Mesothelial cell of epicardium (in vitro differentiated cells): ENCODE measurements at regions not wholly inside any gene's neighbourhood (a gene's known extent, or its start where the extent isn't known, plus 50 kb on each side); places are given as distances from the start of the nearest gene placed in this dataset.
"Not testable (repeated sequence)": the region's sequence is repeated elsewhere in the genome, so short reads cannot be mapped to it uniquely, and the experiment has no call there.

Source experiments
- DNase-seq, 2 experiments: peaks; one replicate each; pipeline ENCODE4 v3.0.0; 2021; ENCODE audit warnings: low spot score in 2 of 2; ENCODE audit not compliant: unreplicated experiment in 2 of 2
- H3K27ac Mint-ChIP-seq: 2 replicates; pipeline ENCODE4 v1.8.0; 2021; ENCODE audit warnings: mixed read lengths
- H3K27me3 Mint-ChIP-seq: 2 replicates; pipeline ENCODE4 v1.8.0; 2021; ENCODE audit warnings: low read depth, mixed read lengths
- H3K36me3 Mint-ChIP-seq: 2 replicates; pipeline ENCODE4 v1.8.0; 2021; ENCODE audit warnings: mixed read lengths
- H3K4me1 Mint-ChIP-seq: 2 replicates; pipeline ENCODE4 v1.8.0; 2021; ENCODE audit warnings: mixed read lengths
- H3K4me3 Mint-ChIP-seq: 2 replicates; pipeline ENCODE4 v1.8.0; 2021; ENCODE audit warnings: mild to moderate bottlenecking, moderate library complexity, mixed read lengths
- H3K9me3 Mint-ChIP-seq: 2 replicates; pipeline ENCODE4 v1.8.0; 2021; ENCODE audit warnings: mixed read lengths
- CTCF ChIP-seq: fragments of 200-600 bp; sonication (generic); IDR thresholded peaks from one replicate; pipeline ENCODE4 v1.5.0; 2021; ENCODE audit warnings: antibody characterized with exemption; ENCODE audit not compliant: unreplicated experiment

DNA sequence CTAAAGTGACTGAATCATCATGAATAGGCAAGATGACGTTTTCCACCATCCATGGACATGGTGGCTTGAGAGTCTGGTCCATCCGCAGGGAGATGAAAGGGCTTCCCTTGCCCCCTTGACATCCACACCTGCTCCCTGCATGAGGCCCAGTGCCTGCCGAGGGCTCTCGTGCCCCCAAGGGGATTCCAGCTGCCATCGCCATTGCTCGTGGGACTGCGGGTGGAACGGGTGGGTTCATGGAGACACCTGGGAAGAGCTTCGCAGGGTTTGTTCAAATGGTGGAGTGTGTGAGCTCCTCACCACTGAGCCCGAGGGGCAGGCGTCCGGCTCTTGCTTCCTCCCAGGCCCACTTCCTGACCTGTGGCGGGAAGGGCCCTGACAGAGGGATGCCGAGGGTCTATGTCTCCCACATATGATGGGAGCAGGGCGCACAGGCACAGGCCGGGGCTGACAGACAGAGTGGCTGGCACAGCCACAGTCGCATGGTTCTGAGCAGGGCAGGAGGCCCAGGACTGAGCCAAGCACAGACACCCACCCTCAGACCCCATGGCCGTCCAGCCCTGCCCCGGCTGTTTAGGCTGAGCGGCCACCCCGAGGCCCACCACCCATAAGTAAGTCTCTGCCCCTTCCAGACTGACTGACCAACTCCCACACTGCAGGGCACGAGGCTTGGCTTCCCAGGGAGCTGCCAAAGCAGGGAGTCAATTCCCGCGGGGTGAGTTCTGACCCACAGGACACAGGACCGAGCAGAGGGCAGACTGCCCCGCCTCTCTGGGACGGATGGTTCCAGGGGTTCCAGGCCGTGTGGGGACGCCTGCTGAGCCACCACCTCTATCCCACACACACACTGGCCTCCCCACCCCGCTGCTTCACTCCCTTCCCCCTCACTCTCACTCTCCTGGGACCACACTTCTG lies 70.0 kb upstream of the PPP1R26 start:
- TF ChIP-seq CTCF = no peak
- no peaks in the 10 kb centered on the region for H3K9me3 Mint-ChIP-seq
- H3K4me1 Mint-ChIP-seq = no peaks in the 10 kb centered on the region
- no peak overlapping the region for H3K27ac Mint-ChIP-seq
- peaks cover 45% of the 10 kb centered on the region for H3K27me3 Mint-ChIP-seq
- DNase-seq = no peak
- no peak overlapping the region for H3K4me3 Mint-ChIP-seq
- no peaks in the 10 kb centered on the region for H3K36me3 Mint-ChIP-seq

- no peaks in the 10 kb centered on the region for H3K9me3 Mint-ChIP-seq
- no peaks in the 10 kb centered on the region for H3K4me1 Mint-ChIP-seq
- H3K27ac Mint-ChIP-seq = no peak overlapping the region
- DNase-seq = no peak
- H3K4me3 Mint-ChIP-seq = no peak overlapping the region
- H3K27me3 Mint-ChIP-seq = peaks cover 45% of the 10 kb centered on the region
- no peaks in the 10 kb centered on the region for H3K36me3 Mint-ChIP-seq
- no peak for TF ChIP-seq CTCF
Measured at GRCh38 chr9:135410421-135410820, 69.2 kb upstream of the PPP1R26 start.

- Mint-ChIP-seq H3K9me3 (no peaks in the 10 kb centered on the region), H3K4me3 (no peak overlapping the region), H3K27ac (no peak overlapping the region), H3K36me3 (no peaks in the 10 kb centered on the region), H3K4me1 (no peaks in the 10 kb centered on the region), H3K27me3 (peaks cover 41% of the 10 kb centered on the region)
- DNase-seq = peak in 1 of 2 experiments; percentile 35
- TF ChIP-seq CTCF = no peak
Measured at GRCh38 chr9:135410831-135411473, 68.6 kb upstream of the PPP1R26 start.

DNA sequence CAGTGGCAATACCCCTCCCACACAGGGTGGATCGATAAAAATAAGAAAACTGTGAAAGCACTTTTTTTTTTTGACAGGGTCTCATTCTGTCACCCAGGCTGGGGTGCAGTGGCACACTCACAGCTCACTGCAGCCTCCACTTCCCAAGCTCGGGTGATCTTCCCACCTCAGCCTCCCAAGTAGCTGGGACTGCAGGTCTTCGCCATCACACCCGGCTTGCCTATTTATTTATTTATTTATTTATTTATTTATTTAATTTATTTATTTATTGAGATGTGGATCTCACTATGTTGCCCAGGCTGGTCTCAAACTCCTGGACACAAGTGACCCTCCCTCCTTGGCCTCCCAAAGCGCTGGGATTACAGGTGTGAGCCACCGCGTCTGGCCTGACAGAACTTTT lies 68.0 kb upstream of the PPP1R26 start:
- not testable (repeated sequence) for H3K27ac Mint-ChIP-seq, H3K4me3 Mint-ChIP-seq, H3K36me3 Mint-ChIP-seq, H3K4me1 Mint-ChIP-seq, H3K9me3 Mint-ChIP-seq
- peak in 1 of 2 experiments; percentile 31 for DNase-seq
- peaks cover 41% of the 10 kb centered on the region for H3K27me3 Mint-ChIP-seq

- H3K27ac Mint-ChIP-seq, H3K4me3 Mint-ChIP-seq, H3K4me1 Mint-ChIP-seq, H3K9me3 Mint-ChIP-seq, H3K36me3 Mint-ChIP-seq: not testable (repeated sequence)
- H3K27me3 Mint-ChIP-seq = peaks cover 36% of the 10 kb centered on the region
- peak; percentile 100 for TF ChIP-seq CTCF
- DNase-seq = peak; percentile 75 to 95
Measured at GRCh38 chr9:135412315-135413085, 67.1 kb upstream of the PPP1R26 start.

- H3K4me3 Mint-ChIP-seq = no peak overlapping the region
- no peak overlapping the region for H3K27ac Mint-ChIP-seq
- no peak for DNase-seq
Measured at GRCh38 chr9:135413086-135413375, 66.6 kb upstream of the PPP1R26 start.

More at GRCh38 chr9:135413086-135413375, 66.6 kb upstream of the PPP1R26 start:
- Mint-ChIP-seq H3K9me3 (no peaks in the 10 kb centered on the region), H3K27me3 (peaks cover 32% of the 10 kb centered on the region), H3K36me3 (no peaks in the 10 kb centered on the region), H3K4me1 (no peaks in the 10 kb centered on the region)
- TF ChIP-seq CTCF = no peak
